Stomach (tissue), 8 donors: ENCODE measurements at regions not wholly inside any gene's neighbourhood (a gene's known extent, or its start where the extent isn't known, plus 50 kb on each side); places are given as distances from the start of the nearest gene placed in this dataset.

Source experiments
- DNase-seq, 2 donors: peaks; one replicate each; pipeline versions ENCODE4 v3.0.0 to v3.0.0-alpha.2; 2013 to 2019
- H3K27ac ChIP-seq, 5 donors: fragments of 200-600 bp in 4 of 5; sonication (generic) in 4 of 5; one replicate each; pipeline ENCODE4 v1.5.1; 2013 to 2019; ENCODE audit warnings: mild to moderate bottlenecking in 1 of 5, moderate library complexity in 1 of 5
- H3K27me3 ChIP-seq, 3 donors: fragments of 200-600 bp; sonication (generic); one replicate each; pipeline ENCODE4 v1.5.1; 2017 to 2019; ENCODE audit warnings: mixed run types in 1 of 3
- H3K36me3 ChIP-seq, 4 donors: fragments of 200-600 bp; sonication (generic); 1 replicate in 3 of 4; 2 replicates in 1 of 4; pipeline ENCODE4 v1.5.1; 2016 to 2019
- H3K4me1 ChIP-seq, 4 donors: fragments of 200-600 bp; sonication (generic); one replicate each; pipeline ENCODE4 v1.5.1; 2016 to 2019
- H3K4me3 ChIP-seq, 4 donors: fragments of 200-600 bp; sonication (generic) in 3 of 4; one replicate each; pipeline ENCODE4 v1.5.1; 2016 to 2019; ENCODE audit warnings: mild to moderate bottlenecking in 1 of 4
- H3K9me3 ChIP-seq, 4 donors: fragments of 200-600 bp; sonication (generic); one replicate each; pipeline ENCODE4 v1.5.1; 2016 to 2019
- EP300 ChIP-seq: sonication (generic); formaldehyde crosslinking; IDR thresholded peaks from one replicate; pipeline ENCODE4 v1.6.1; 2017; ENCODE audit warnings: antibody characterized with exemption
- POLR2A ChIP-seq, 4 donors: fragments of 450-650 bp; IDR thresholded peaks; one replicate each; pipeline ENCODE4 v1.6.1; 2016; ENCODE audit warnings: antibody characterized with exemption in 4 of 4, control low read depth in 2 of 4, mild to moderate bottlenecking in 1 of 4, moderate library complexity in 1 of 4
- POLR2AphosphoS5 ChIP-seq, 3 donors: sonication (generic); formaldehyde crosslinking; IDR thresholded peaks; one replicate each; pipeline ENCODE4 v1.6.1; 2016; ENCODE audit warnings: antibody characterized with exemption in 3 of 3
- WGBS, 5 donors: extraction: QIAGEN DNeasy Blood & Tissue Kit in 3 of 5; methylation state at CpG; one replicate each; pipeline versions ENCODE4 v1.1.5 to v1.1.7; 2013 to 2018; 5-methylcytosine and 5-hydroxymethylcytosine counted together
- intact Hi-C: fragments of 100-400 bp; cut with DNase I; formaldehyde crosslinking; loops from one replicate; pipeline ENCODE4 v1.15.1; 2023; ENCODE audit warnings: low total_unique reads
- TF ChIP-seq, protein P1 (sequence below), 7 experiments: fragments of 450-650 bp in 4 of 7; fragments of 200-600 bp in 3 of 7; sonication (generic) in 3 of 7; IDR thresholded peaks; one replicate each; pipeline ENCODE4 v1.5.1; 2016 to 2019; ENCODE audit warnings: antibody characterized with exemption in 7 of 7, control low read depth in 2 of 7, mild to moderate bottlenecking in 1 of 7
- donor health status: healthy with polysubstance abuse.
- donor health status: Bipolar disorder and iron deficiency.
- donor health status: healthy.

DNA sequence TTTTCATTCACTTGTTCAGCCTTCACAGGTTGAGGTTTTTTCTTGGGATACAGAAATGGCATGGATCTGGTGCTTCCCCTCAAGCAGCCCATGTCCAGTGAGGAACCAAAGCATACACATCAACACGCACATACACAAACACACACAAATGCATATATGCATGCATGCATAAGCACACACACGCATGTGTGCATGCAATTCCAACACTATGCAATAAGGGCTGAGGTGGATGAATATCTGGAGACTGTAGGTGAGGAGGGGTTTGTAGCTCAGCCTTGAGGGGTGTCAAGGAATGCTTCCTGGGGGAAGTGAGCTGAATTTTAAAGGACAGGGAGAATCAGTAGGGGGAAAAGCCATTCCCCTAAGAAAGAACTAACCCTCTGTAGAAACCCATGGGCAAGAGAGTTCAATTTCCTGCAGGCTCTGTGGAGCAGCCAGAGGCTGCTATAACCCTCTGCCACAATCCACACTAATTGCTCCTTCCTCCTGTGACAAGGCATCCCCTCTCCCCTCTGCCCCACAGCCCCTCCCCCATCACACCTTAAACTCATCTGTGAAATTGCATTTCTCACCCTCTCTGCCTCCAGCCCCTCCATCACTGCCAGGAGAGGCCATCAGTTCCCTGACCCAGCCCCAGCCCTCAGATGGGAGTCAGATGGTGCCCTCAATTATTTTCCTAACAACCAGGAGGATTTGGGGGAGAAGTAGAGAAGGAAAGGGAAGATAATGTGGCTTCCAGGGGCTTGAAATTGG lies 316.4 kb downstream of the RPS24 start:
- Histone ChIP-seq H3K27me3 (no peaks in the 10 kb centered on the region), H3K27ac (no peak overlapping the region), H3K4me3 (no peak overlapping the region), H3K4me1 (no peaks in the 10 kb centered on the region), H3K36me3 (no peaks in the 10 kb centered on the region), H3K9me3 (no peaks in the 10 kb centered on the region)
- TF ChIP-seq EP300 = no peak
- no peak for TF ChIP-seq POLR2AphosphoS5 (IDR thresholded peaks at IDR 0.05)
- TF ChIP-seq, protein P1, sequence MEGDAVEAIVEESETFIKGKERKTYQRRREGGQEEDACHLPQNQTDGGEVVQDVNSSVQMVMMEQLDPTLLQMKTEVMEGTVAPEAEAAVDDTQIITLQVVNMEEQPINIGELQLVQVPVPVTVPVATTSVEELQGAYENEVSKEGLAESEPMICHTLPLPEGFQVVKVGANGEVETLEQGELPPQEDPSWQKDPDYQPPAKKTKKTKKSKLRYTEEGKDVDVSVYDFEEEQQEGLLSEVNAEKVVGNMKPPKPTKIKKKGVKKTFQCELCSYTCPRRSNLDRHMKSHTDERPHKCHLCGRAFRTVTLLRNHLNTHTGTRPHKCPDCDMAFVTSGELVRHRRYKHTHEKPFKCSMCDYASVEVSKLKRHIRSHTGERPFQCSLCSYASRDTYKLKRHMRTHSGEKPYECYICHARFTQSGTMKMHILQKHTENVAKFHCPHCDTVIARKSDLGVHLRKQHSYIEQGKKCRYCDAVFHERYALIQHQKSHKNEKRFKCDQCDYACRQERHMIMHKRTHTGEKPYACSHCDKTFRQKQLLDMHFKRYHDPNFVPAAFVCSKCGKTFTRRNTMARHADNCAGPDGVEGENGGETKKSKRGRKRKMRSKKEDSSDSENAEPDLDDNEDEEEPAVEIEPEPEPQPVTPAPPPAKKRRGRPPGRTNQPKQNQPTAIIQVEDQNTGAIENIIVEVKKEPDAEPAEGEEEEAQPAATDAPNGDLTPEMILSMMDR (IDR thresholded peaks at IDR 0.05) = no peak
- no peak for TF ChIP-seq POLR2A (IDR thresholded peaks at IDR 0.05)
- 95 to 100% (median 96%) methylated on average over 2 of the region's 2 CpGs for WGBS, 5 donors
- no peak for DNase-seq
- intact Hi-C loops = no loop called here

GRCh38 chr10:78351283-78351682 lies 317.6 kb downstream of the RPS24 start:
- H3K4me1 ChIP-seq = no peaks in the 10 kb centered on the region
- no peaks in the 10 kb centered on the region for H3K27me3 ChIP-seq
- no peaks in the 10 kb centered on the region for H3K36me3 ChIP-seq
- DNase-seq = no peak
- H3K4me3 ChIP-seq = no peak overlapping the region
- TF ChIP-seq, protein P1 (IDR thresholded peaks at IDR 0.05) = no peak
- TF ChIP-seq EP300 (no peak), POLR2A (IDR thresholded peaks at IDR 0.05) (no peak), POLR2AphosphoS5 (IDR thresholded peaks at IDR 0.05) (no peak)
- intact Hi-C loops = no loop called here
- no peak overlapping the region for H3K27ac ChIP-seq
- no peaks in the 10 kb centered on the region for H3K9me3 ChIP-seq
- WGBS, 5 donors = 83 to 94% (median 87%) methylated on average over 6 of the region's 6 CpGs

- Histone ChIP-seq H3K36me3 (no peaks in the 10 kb centered on the region), H3K27ac (no peak overlapping the region), H3K4me3 (no peak overlapping the region), H3K4me1 (no peaks in the 10 kb centered on the region), H3K27me3 (no peaks in the 10 kb centered on the region), H3K9me3 (no peaks in the 10 kb centered on the region)
- 59 to 81% (median 73%) methylated on average over 3 of the region's 3 CpGs for WGBS, 5 donors
- DNase-seq = no peak
- TF ChIP-seq, protein P1 (IDR thresholded peaks at IDR 0.05) = no peak
- TF ChIP-seq EP300 = no peak
- TF ChIP-seq POLR2AphosphoS5 (IDR thresholded peaks at IDR 0.05) = no peak
- no peak for TF ChIP-seq POLR2A (IDR thresholded peaks at IDR 0.05)
- intact Hi-C loops = no loop called here
Observed at GRCh38 chr10:78351809-78352208, 318.1 kb downstream of the RPS24 start.

DNA sequence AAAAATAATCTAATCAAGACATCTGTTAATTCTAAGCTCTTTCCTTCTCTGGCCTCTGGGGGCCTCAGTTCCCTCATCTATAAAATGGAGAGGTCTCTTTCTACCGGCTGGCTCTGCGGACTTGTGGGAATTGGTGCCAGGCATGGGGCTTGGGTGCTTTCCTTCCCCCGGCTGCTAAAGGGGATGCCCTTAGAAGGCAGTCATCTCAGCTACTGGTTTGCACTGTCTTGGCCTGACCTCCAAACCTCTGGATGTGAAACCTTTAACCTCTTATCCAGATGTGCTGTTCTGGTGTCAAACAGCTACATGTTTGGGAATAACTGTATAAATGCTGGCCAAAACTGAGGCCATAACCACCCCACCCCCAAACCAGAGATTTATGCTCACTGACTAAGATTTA lies 320.0 kb downstream of the RPS24 start:
- no peaks in the 10 kb centered on the region for H3K27me3 ChIP-seq
- intact Hi-C loops = no loop called here
- H3K4me1 ChIP-seq = no peaks in the 10 kb centered on the region
- no peak overlapping the region for H3K27ac ChIP-seq
- no peak for TF ChIP-seq POLR2AphosphoS5 (IDR thresholded peaks at IDR 0.05)
- no peak for TF ChIP-seq EP300
- TF ChIP-seq, protein P1 (IDR thresholded peaks at IDR 0.05) = no peak
- TF ChIP-seq POLR2A (IDR thresholded peaks at IDR 0.05) = no peak
- WGBS, 5 donors = 76 to 83% (median 81%) methylated on average over 3 of the region's 3 CpGs
- no peak for DNase-seq
- H3K9me3 ChIP-seq = no peaks in the 10 kb centered on the region
- H3K4me3 ChIP-seq = no peak overlapping the region
- H3K36me3 ChIP-seq = no peaks in the 10 kb centered on the region
